H9 (cell line): ENCODE measurements at regions not wholly inside any gene's neighbourhood (a gene's known extent, or its start where the extent isn't known, plus 50 kb on each side); places are given as distances from the start of the nearest gene placed in this dataset.

Source experiments
- DNase-seq: peaks from one replicate; pipeline ENCODE4 v3.0.0-alpha.2; 2017
- H2AFZ ChIP-seq: one replicate; pipeline ENCODE4 v1.6.1; 2013; ENCODE audit warnings: mild to moderate bottlenecking, low read length, control low read depth, moderate library complexity
- H2AK5ac ChIP-seq: 2 replicates; pipeline ENCODE4 v1.6.1; 2013; ENCODE audit warnings: low read length, control low read depth, mixed read lengths; ENCODE audit not compliant: insufficient read length
- H2BK120ac ChIP-seq: one replicate; pipeline ENCODE4 v1.6.1; 2013; ENCODE audit warnings: low read depth, mild to moderate bottlenecking, low read length, control low read depth, inconsistent platforms; ENCODE audit not compliant: poor library complexity, severe bottlenecking
- H2BK12ac ChIP-seq: 2 replicates; pipeline ENCODE4 v1.6.1; 2013; ENCODE audit warnings: low read length, control low read depth, mixed read lengths, low read depth; ENCODE audit not compliant: insufficient read length
- H2BK15ac ChIP-seq: 2 replicates; pipeline ENCODE4 v1.6.1; 2013; ENCODE audit warnings: low read depth, low read length, control low read depth
- H2BK20ac ChIP-seq: one replicate; pipeline ENCODE4 v1.6.1; 2013; ENCODE audit warnings: low read depth, mild to moderate bottlenecking, low read length, control low read depth, inconsistent platforms; ENCODE audit not compliant: poor library complexity, severe bottlenecking
- H2BK5ac ChIP-seq: 2 replicates; pipeline ENCODE4 v1.6.1; 2013; ENCODE audit warnings: low read length, control low read depth, mixed read lengths; ENCODE audit not compliant: insufficient read length
- H3K14ac ChIP-seq: 2 replicates; pipeline ENCODE4 v1.6.1; 2013; ENCODE audit warnings: low read length, control low read depth; ENCODE audit not compliant: insufficient read depth
- H3K18ac ChIP-seq: 2 replicates; pipeline ENCODE4 v1.6.1; 2013; ENCODE audit warnings: low read depth, mild to moderate bottlenecking, mixed read lengths, low read length, control low read depth; ENCODE audit not compliant: insufficient read length
- H3K23ac ChIP-seq: 2 replicates; pipeline ENCODE4 v1.6.1; 2013; ENCODE audit warnings: low read length, control low read depth, mixed read lengths, low read depth; ENCODE audit not compliant: insufficient read length
- H3K23me2 ChIP-seq: 2 replicates; pipeline ENCODE4 v1.6.1; 2013; ENCODE audit warnings: low read depth, mild to moderate bottlenecking, mixed read lengths, low read length, control low read depth; ENCODE audit not compliant: insufficient read length, poor library complexity, severe bottlenecking
- H3K27ac ChIP-seq: 2 replicates; pipeline ENCODE4 v1.5.1; 2013; ENCODE audit warnings: low read length, control low read depth, mixed read lengths, low read depth; ENCODE audit not compliant: insufficient read length
- H3K27me3 ChIP-seq: 2 replicates; pipeline ENCODE4 v1.6.1; 2013; ENCODE audit warnings: low read length, control low read depth, inconsistent platforms; ENCODE audit not compliant: insufficient read depth
- H3K4ac ChIP-seq: 2 replicates; pipeline ENCODE4 v1.6.1; 2013; ENCODE audit warnings: low read depth, mild to moderate bottlenecking, control low read depth, inconsistent platforms, low read length, moderate library complexity
- H3K4me1 ChIP-seq: 2 replicates; pipeline ENCODE4 v1.6.1; 2013; ENCODE audit warnings: low read length, control low read depth, inconsistent platforms; ENCODE audit not compliant: insufficient read depth
- H3K4me2 ChIP-seq: 2 replicates; pipeline ENCODE4 v1.6.1; 2013; ENCODE audit warnings: low read length, control low read depth, mixed read lengths; ENCODE audit not compliant: insufficient read length, insufficient read depth
- H3K56ac ChIP-seq: 2 replicates; pipeline ENCODE4 v1.6.1; 2013; ENCODE audit warnings: low read depth, mild to moderate bottlenecking, mixed read lengths, low read length, control low read depth; ENCODE audit not compliant: insufficient read length
- H3K79me1 ChIP-seq: 2 replicates; pipeline ENCODE4 v1.6.1; 2013; ENCODE audit warnings: low read depth, mild to moderate bottlenecking, moderate library complexity, low read length, control low read depth, inconsistent platforms; ENCODE audit not compliant: insufficient read depth, poor library complexity, severe bottlenecking
- H3K79me2 ChIP-seq: 2 replicates; pipeline ENCODE4 v1.6.1; 2013; ENCODE audit warnings: low read length, control low read depth, inconsistent platforms; ENCODE audit not compliant: insufficient read depth
- H3K9ac ChIP-seq: 2 replicates; pipeline ENCODE4 v1.6.1; 2013; ENCODE audit warnings: low read length, control low read depth, mixed read lengths; ENCODE audit not compliant: insufficient read length; ENCODE audit errors: extremely low read depth
- H3K9me3 ChIP-seq: one replicate; pipeline ENCODE4 v1.6.1; 2013; ENCODE audit warnings: low read depth, low read length, inconsistent platforms; ENCODE audit not compliant: control insufficient read depth
- H3T11ph ChIP-seq: one replicate; pipeline ENCODE4 v1.6.1; 2013; ENCODE audit warnings: mild to moderate bottlenecking, low read length, control low read depth, inconsistent platforms
- H4K20me1 ChIP-seq: one replicate; pipeline ENCODE4 v1.6.1; 2013; ENCODE audit not compliant: control insufficient read depth, insufficient read length, insufficient read depth
- H4K5ac ChIP-seq: 2 replicates; pipeline ENCODE4 v1.6.1; 2013; ENCODE audit warnings: low read depth, mild to moderate bottlenecking, mixed read lengths, low read length, control low read depth; ENCODE audit not compliant: insufficient read length
- H4K8ac ChIP-seq: replicated peaks from 2 replicates; pipeline ENCODE4 v1.6.1; 2013; ENCODE audit warnings: low read length, control low read depth, mixed read lengths, low read depth; ENCODE audit not compliant: insufficient read length
- H4K91ac ChIP-seq: 2 replicates; pipeline ENCODE4 v1.6.1; 2013; ENCODE audit warnings: low read depth, mild to moderate bottlenecking, moderate library complexity, mixed read lengths, low read length, control low read depth; ENCODE audit not compliant: insufficient read length
- H3K27ac Mint-ChIP-seq, 3 experiments: 2 replicates in 2 of 3; 3 replicates in 1 of 3; pipeline ENCODE4 v1.8.0; 2020 to 2021; ENCODE audit warnings: mixed read lengths in 3 of 3, mild to moderate bottlenecking in 1 of 3, moderate library complexity in 1 of 3
- H3K27me3 Mint-ChIP-seq: 2 replicates; pipeline ENCODE4 v1.8.0; 2021; ENCODE audit warnings: low read depth, mild to moderate bottlenecking, moderate library complexity, mixed read lengths
- H3K36me3 Mint-ChIP-seq, 3 experiments: 2 replicates in 2 of 3; 3 replicates in 1 of 3; pipeline ENCODE4 v1.8.0; 2020 to 2021; ENCODE audit warnings: low read depth in 3 of 3, mixed read lengths in 3 of 3; ENCODE audit not compliant: insufficient read depth in 1 of 3
- H3K4me1 Mint-ChIP-seq, 2 experiments: 2 replicates each; pipeline ENCODE4 v1.8.0; 2020; ENCODE audit warnings: mixed read lengths in 2 of 2
- H3K4me3 Mint-ChIP-seq, 2 experiments: 2 replicates in 1 of 2; 3 replicates in 1 of 2; pipeline ENCODE4 v1.8.0; 2020 to 2021; ENCODE audit warnings: mild to moderate bottlenecking in 2 of 2, mixed read lengths in 2 of 2, moderate library complexity in 1 of 2
- H3K9me3 Mint-ChIP-seq, 2 experiments: 2 replicates in 1 of 2; 3 replicates in 1 of 2; pipeline ENCODE4 v1.8.0; 2020; ENCODE audit warnings: mild to moderate bottlenecking in 2 of 2, mixed read lengths in 2 of 2, moderate library complexity in 1 of 2
- WGBS: extraction: QIAGEN DNeasy Blood & Tissue Kit; methylation state at CpG from one replicate; pipeline ENCODE4 v1.1.7; 2013; ENCODE audit warnings: missing lambda C conversion rate, low lambda C conversion rate, mixed read lengths; ENCODE audit not compliant: insufficient read length; ENCODE audit errors: extremely low coverage; 5-methylcytosine and 5-hydroxymethylcytosine counted together
- TF ChIP-seq, protein P1 (sequence below): fragments of 200-600 bp; sonication (generic); conservative IDR thresholded peaks from 3 replicates; pipeline ENCODE4 v1.8.0; 2021; ENCODE audit warnings: antibody characterized with exemption, mild to moderate bottlenecking

- Histone ChIP-seq H2BK15ac (no peak overlapping the region), H3K9ac (no peak overlapping the region), H3K18ac (no peak overlapping the region), H3K4me1 (peaks cover 4% of the 10 kb centered on the region; the same call in 1 of the 2 replicates), H3K4ac (no peak overlapping the region), H2AFZ (no peak overlapping the region), H3K27me3 (no peaks in the 10 kb centered on the region), H3K56ac (no peak overlapping the region), H2AK5ac (no peak overlapping the region), H3K4me2 (no peak overlapping the region), H2BK20ac (no peak overlapping the region), H3T11ph (no peak overlapping the region), H3K79me1 (no peaks in the 10 kb centered on the region), H3K23me2 (no peaks in the 10 kb centered on the region), H4K8ac (no peak overlapping the region), H2BK5ac (no peak overlapping the region), H4K91ac (no peak overlapping the region), H4K5ac (no peak overlapping the region), H3K9me3 (no peaks in the 10 kb centered on the region), H3K79me2 (no peaks in the 10 kb centered on the region), H3K23ac (no peak overlapping the region), H2BK120ac (no peak overlapping the region), H3K14ac (no peak overlapping the region), H3K27ac (no peak overlapping the region), H4K20me1 (no peaks in the 10 kb centered on the region), H2BK12ac (no peak overlapping the region)
- Mint-ChIP-seq H3K36me3 (peaks cover 0 to 2% (median 0%) of the 10 kb centered on the region in 3 experiments; a peak in 1 of 7 replicates), H3K9me3 (peaks cover 0 to under 1% of the 10 kb centered on the region in 2 experiments; a peak in 1 of 5 replicates), H3K4me3 (no peak overlapping the region), H3K27me3 (peaks cover 14% of the 10 kb centered on the region), H3K27ac (no peak overlapping the region), H3K4me1 (peaks cover 13 to 20% of the 10 kb centered on the region in 2 experiments)
- TF ChIP-seq, protein P1, sequence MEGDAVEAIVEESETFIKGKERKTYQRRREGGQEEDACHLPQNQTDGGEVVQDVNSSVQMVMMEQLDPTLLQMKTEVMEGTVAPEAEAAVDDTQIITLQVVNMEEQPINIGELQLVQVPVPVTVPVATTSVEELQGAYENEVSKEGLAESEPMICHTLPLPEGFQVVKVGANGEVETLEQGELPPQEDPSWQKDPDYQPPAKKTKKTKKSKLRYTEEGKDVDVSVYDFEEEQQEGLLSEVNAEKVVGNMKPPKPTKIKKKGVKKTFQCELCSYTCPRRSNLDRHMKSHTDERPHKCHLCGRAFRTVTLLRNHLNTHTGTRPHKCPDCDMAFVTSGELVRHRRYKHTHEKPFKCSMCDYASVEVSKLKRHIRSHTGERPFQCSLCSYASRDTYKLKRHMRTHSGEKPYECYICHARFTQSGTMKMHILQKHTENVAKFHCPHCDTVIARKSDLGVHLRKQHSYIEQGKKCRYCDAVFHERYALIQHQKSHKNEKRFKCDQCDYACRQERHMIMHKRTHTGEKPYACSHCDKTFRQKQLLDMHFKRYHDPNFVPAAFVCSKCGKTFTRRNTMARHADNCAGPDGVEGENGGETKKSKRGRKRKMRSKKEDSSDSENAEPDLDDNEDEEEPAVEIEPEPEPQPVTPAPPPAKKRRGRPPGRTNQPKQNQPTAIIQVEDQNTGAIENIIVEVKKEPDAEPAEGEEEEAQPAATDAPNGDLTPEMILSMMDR: no peak
- no CpG with 5 or more reads among the region's 2 CpGs for WGBS
- DNase-seq: no peak
These were observed 122.1 kb upstream of the PARP11 start for GRCh38 chr12:3995306-3995705.
